MCF 10A (cell line): ENCODE measurements at regions not wholly inside any gene's neighbourhood (a gene's known extent, or its start where the extent isn't known, plus 50 kb on each side); places are given as distances from the start of the nearest gene placed in this dataset.
"Not testable (repeated sequence)": the region's sequence is repeated elsewhere in the genome, so short reads cannot be mapped to it uniquely, and the experiment has no call there.

Experiments used
- BruUV-seq: library from RNA; stranded (reverse); fragments of 400-500 nt; replicated peaks from 2 replicates; lab custom pipeline; 2021; lab: Mats Ljungman, UMichigan
- CTCF ChIA-PET: fragments of 300-600 bp; sonication (Branson Sonifier 250); formaldehyde crosslinking; extraction: SDS; loops from one replicate; lab custom pipeline; 2021; ENCODE audit warnings: antibody characterized with exemption, inconsistent platforms; lab: Yijun Ruan, JAX
- POLR2A ChIA-PET: fragments of 300-600, 350-650 bp; sonication (Branson Sonifier 250); formaldehyde crosslinking; extraction: SDS; loops from one replicate; lab custom pipeline; 2020; ENCODE audit warnings: antibody characterized with exemption, inconsistent platforms; lab: Yijun Ruan, JAX
- DNase-seq: peaks from one replicate; pipeline ENCODE4 v3.0.0-alpha.2; 2018; ENCODE audit not compliant: unreplicated experiment
- H3K27ac Mint-ChIP-seq: one replicate; pipeline ENCODE4 v1.8.0; 2022; ENCODE audit warnings: mild to moderate bottlenecking, low read depth, mixed read lengths; ENCODE audit not compliant: unreplicated experiment
- H3K27me3 Mint-ChIP-seq: one replicate; pipeline ENCODE4 v1.8.0; 2022; ENCODE audit warnings: mixed read lengths; ENCODE audit not compliant: insufficient read depth, unreplicated experiment
- H3K36me3 Mint-ChIP-seq: one replicate; pipeline ENCODE4 v1.8.0; 2022; ENCODE audit warnings: mild to moderate bottlenecking, moderate library complexity, mixed read lengths; ENCODE audit not compliant: insufficient read depth, unreplicated experiment
- H3K4me1 Mint-ChIP-seq: one replicate; pipeline ENCODE4 v1.8.0; 2022; ENCODE audit warnings: mixed read lengths; ENCODE audit not compliant: insufficient read depth, unreplicated experiment
- H3K4me3 Mint-ChIP-seq: one replicate; pipeline ENCODE4 v1.8.0; 2022; ENCODE audit warnings: mild to moderate bottlenecking, moderate library complexity, mixed read lengths; ENCODE audit not compliant: unreplicated experiment
- H3K9me3 Mint-ChIP-seq: one replicate; pipeline ENCODE4 v1.8.0; 2022; ENCODE audit warnings: mixed read lengths; ENCODE audit not compliant: unreplicated experiment
- intact Hi-C: fragments of 100-400 bp; cut with micrococcal nuclease; formaldehyde crosslinking; loops from 2 replicates; pipeline ENCODE4 v1.14.1; 2022
- TF ChIP-seq, protein P1 (sequence below): fragments of 200-600 bp; IDR thresholded peaks from one replicate; pipeline ENCODE4 v1.8.0; 2022; ENCODE audit warnings: antibody characterized with exemption, mild to moderate bottlenecking; ENCODE audit not compliant: unreplicated experiment

DNA sequence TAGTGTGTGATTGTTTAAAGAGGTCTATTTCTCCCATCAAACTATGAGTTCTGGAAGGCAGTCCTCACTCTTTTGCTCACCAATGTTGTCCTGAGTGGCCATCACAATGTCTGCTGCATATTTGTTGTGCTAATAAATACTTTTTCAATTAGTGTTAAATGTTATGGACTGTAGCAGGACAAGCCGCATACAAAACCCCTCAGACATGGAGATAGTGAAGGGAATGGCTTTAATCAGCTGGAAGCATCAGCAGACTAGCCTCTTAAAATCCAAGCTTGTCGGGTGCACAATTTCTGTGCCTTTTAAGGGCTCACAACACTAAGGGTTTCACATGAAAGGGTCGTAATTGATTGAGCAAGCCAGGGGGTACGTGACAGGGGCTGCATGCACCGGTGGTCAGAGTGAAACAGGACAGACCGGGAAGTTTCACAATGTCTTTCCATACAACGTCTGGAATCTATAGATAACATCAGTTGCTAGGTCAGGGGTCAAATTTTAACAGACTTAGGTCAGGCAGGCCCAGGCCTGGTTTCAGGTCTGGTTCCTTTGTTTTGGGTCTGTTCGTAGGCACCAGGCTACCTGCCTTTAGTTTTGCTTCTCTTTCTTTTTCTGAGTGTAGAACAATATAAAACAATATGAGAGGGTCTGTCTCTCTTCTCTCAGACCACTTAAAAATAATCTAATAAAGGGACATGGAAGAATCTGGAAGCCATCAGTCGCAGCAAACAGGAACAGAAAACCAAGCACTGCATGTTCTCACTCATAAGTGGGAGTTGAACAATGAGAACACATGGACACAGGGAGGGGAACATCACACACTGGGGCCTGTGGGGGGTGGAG lies 327.6 kb upstream of the HTR1E start:
- DNase-seq, result no peak
- intact Hi-C loops, result no loop called here
- Mint-ChIP-seq H3K27ac (no peak overlapping the region), H3K4me3 (no peak overlapping the region), H3K4me1 (no peaks in the 10 kb centered on the region), H3K9me3 (peaks cover 10% of the 10 kb centered on the region), H3K27me3 (no peaks in the 10 kb centered on the region), H3K36me3 (no peaks in the 10 kb centered on the region)
- TF ChIP-seq, protein P1, sequence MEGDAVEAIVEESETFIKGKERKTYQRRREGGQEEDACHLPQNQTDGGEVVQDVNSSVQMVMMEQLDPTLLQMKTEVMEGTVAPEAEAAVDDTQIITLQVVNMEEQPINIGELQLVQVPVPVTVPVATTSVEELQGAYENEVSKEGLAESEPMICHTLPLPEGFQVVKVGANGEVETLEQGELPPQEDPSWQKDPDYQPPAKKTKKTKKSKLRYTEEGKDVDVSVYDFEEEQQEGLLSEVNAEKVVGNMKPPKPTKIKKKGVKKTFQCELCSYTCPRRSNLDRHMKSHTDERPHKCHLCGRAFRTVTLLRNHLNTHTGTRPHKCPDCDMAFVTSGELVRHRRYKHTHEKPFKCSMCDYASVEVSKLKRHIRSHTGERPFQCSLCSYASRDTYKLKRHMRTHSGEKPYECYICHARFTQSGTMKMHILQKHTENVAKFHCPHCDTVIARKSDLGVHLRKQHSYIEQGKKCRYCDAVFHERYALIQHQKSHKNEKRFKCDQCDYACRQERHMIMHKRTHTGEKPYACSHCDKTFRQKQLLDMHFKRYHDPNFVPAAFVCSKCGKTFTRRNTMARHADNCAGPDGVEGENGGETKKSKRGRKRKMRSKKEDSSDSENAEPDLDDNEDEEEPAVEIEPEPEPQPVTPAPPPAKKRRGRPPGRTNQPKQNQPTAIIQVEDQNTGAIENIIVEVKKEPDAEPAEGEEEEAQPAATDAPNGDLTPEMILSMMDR, result no peak
- ChIA-PET POLR2A (no interaction called here), CTCF (interaction anchor here (0.9 kb wide), 1 partner anchor 26 kb away, joined by 5 read pairs; no protein-coding TSS in a partner anchor)
- no TSS peak for BruUV-seq

DNA sequence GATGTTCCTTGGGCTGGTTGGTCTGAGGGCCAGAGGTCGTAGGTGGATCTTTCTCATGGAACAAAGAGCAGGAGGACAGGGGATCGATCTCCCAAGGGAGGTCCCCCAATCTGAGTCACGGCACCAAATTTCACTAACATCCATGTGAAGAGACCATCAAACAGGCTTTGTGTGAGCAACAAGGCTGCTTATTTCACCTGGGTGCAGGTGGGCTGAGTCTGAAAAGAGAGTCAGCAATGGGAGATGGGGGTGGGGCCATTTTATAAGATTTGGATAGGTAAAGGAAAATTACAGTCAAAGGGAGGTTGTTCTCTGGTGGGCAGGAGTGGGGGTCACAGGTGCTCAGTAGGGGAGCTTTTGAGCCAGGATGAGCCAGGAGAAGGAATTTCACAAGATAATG lies 334.0 kb upstream of the HTR1E start:
- POLR2A ChIA-PET, DNase-seq, CTCF ChIA-PET, H3K4me1 Mint-ChIP-seq, H3K27me3 Mint-ChIP-seq, H3K27ac Mint-ChIP-seq, BruUV-seq, H3K36me3 Mint-ChIP-seq, H3K9me3 Mint-ChIP-seq, H3K4me3 Mint-ChIP-seq, intact Hi-C loops: not testable (repeated sequence)

DNA sequence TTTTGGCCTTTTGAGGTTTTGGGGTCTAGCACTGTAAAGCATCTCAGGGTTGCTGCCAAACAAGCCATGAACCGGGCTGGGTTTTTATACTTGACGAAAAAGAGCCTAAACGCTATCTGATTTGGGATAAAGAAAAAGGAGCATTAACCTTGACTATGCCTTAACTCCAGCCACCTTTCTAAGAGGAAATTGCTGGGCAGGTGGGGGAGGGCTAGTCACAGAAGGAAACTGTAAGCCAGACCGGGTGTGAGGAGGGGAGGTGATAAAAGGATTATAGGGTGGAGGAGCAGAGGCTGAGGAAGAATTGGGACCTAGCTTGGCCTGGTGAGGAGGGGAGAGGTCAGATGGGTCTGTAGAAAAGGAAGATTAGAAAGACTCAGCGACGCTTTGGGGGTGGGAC lies 335.2 kb upstream of the HTR1E start:
- H3K4me3 Mint-ChIP-seq, H3K36me3 Mint-ChIP-seq, H3K9me3 Mint-ChIP-seq, H3K27me3 Mint-ChIP-seq, CTCF ChIA-PET, intact Hi-C loops, POLR2A ChIA-PET, BruUV-seq, DNase-seq, H3K27ac Mint-ChIP-seq, H3K4me1 Mint-ChIP-seq: not testable (repeated sequence)

DNA sequence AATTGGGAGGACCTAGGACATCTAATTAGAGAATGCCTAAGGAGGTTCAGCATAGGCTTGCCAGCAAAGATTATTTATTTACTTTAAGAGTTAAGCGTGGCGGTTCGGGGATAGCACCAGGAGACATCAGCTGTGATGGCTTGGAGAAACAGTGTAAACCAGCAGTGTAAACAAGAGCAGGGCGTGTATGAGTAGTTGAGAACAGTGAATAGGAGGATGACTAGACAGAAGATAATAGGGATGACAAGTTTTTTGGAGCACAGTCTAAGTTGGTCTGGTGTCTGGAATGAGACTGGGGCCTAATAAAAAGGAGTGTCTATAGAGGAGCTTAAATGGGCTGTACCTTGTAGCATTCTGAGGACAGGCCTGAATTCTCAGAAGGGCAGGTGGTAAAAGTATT lies 338.4 kb upstream of the HTR1E start:
- H3K36me3 Mint-ChIP-seq, CTCF ChIA-PET, H3K4me1 Mint-ChIP-seq, H3K9me3 Mint-ChIP-seq, H3K27me3 Mint-ChIP-seq, H3K4me3 Mint-ChIP-seq, DNase-seq, BruUV-seq, intact Hi-C loops, H3K27ac Mint-ChIP-seq, POLR2A ChIA-PET: not testable (repeated sequence)

DNA sequence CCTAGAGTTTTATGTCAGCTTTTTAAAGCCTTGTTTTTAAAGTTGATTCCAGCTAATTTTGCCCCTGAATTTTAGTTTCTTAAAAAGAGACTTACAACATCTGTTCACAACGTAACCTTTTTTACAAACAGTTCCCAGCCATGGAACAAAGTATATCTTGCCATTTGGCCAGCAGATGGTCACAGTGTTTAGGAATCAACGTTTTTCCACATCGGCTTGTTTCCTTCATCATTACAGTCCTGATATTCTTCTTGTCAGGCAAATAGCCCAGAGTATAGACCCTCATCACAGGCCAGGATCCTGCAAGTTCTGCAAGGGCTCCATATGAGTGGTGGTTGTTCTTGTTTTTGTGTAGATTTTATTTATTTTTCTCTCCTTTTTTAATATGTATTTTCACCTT lies 341.7 kb upstream of the HTR1E start:
- CTCF ChIA-PET, result no interaction called here
- intact Hi-C loops, result no loop called here

More for the DNA sequence above, 341.7 kb upstream of the HTR1E start:
- POLR2A ChIA-PET, result no interaction called here
- no peak overlapping the region for H3K27ac Mint-ChIP-seq
- H3K36me3 Mint-ChIP-seq, result no peaks in the 10 kb centered on the region
- no peak overlapping the region for H3K4me3 Mint-ChIP-seq
- no peaks in the 10 kb centered on the region for H3K27me3 Mint-ChIP-seq
- H3K9me3 Mint-ChIP-seq, result no peaks in the 10 kb centered on the region
- no TSS peak for BruUV-seq
- no peaks in the 10 kb centered on the region for H3K4me1 Mint-ChIP-seq
- TF ChIP-seq, protein P1, result no peak
- no peak for DNase-seq
